C4-2B (cell line): ENCODE measurements at regions not wholly inside any gene's neighbourhood (a gene's known extent, or its start where the extent isn't known, plus 50 kb on each side); places are given as distances from the start of the nearest gene placed in this dataset.

Experiments used
- CTCF ChIP-seq: fragments of 450-650 bp; conservative IDR thresholded peaks from 2 replicates; pipeline ENCODE4 v1.5.1; 2017; ENCODE audit warnings: mild to moderate bottlenecking
- ZFX ChIP-seq: fragments of 450-650 bp; IDR thresholded peaks from 2 replicates; pipeline ENCODE4 v1.6.1; 2017

GRCh38 chr1:69197816-69198215 is 369.9 kb upstream of the LRRC7 start:
- no peak for TF ChIP-seq CTCF
- TF ChIP-seq ZFX = no peak
